ENCODE measurements at regions not wholly inside any gene's neighbourhood (a gene's known extent, or its start where the extent isn't known, plus 50 kb on each side); places are given as distances from the start of the nearest gene placed in this dataset.

- H3K4me1 Mint-ChIP-seq (ENCODE audit: low read depth, unreplicated experiment), result no peaks in the 10 kb centered on the region
- H3K9me3 Mint-ChIP-seq (ENCODE audit: low read depth, unreplicated experiment), result no peaks in the 10 kb centered on the region
- DNase-seq, result no peak
- no peaks in the 10 kb centered on the region for H3K27me3 Mint-ChIP-seq (ENCODE audit: unreplicated experiment)
- TF ChIP-seq, protein P1, sequence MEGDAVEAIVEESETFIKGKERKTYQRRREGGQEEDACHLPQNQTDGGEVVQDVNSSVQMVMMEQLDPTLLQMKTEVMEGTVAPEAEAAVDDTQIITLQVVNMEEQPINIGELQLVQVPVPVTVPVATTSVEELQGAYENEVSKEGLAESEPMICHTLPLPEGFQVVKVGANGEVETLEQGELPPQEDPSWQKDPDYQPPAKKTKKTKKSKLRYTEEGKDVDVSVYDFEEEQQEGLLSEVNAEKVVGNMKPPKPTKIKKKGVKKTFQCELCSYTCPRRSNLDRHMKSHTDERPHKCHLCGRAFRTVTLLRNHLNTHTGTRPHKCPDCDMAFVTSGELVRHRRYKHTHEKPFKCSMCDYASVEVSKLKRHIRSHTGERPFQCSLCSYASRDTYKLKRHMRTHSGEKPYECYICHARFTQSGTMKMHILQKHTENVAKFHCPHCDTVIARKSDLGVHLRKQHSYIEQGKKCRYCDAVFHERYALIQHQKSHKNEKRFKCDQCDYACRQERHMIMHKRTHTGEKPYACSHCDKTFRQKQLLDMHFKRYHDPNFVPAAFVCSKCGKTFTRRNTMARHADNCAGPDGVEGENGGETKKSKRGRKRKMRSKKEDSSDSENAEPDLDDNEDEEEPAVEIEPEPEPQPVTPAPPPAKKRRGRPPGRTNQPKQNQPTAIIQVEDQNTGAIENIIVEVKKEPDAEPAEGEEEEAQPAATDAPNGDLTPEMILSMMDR (IDR thresholded peaks at IDR 0.05; ENCODE audit: unreplicated experiment), result no peak
- intact Hi-C loops (cut with micrococcal nuclease; ENCODE audit: unreplicated experiment), result no loop called here
- H3K4me3 Mint-ChIP-seq (ENCODE audit: low read depth, unreplicated experiment), result no peak overlapping the region
- no peaks in the 10 kb centered on the region for H3K36me3 Mint-ChIP-seq (ENCODE audit: insufficient read depth, unreplicated experiment)
- BruUV-seq (replicated peaks), result no TSS peak
- no peak overlapping the region for H3K27ac Mint-ChIP-seq (ENCODE audit: unreplicated experiment)
- CTCF ChIA-PET, result interaction anchor here (0.7 kb wide), 1 partner anchor 1412 kb away, joined by 3 read pairs; no protein-coding TSS in a partner anchor
Observed at GRCh38 chr15:95646484-95647273, 683.8 kb upstream of the NR2F2 start.

GRCh38 chr15:95647531-95648277 lies 682.8 kb upstream of the NR2F2 start:
- BruUV-seq (replicated peaks), result no TSS peak
- intact Hi-C loops (cut with micrococcal nuclease; ENCODE audit: unreplicated experiment), result no loop called here
- H3K27ac Mint-ChIP-seq (ENCODE audit: unreplicated experiment), result no peak overlapping the region

GRCh38 chr15:95653361-95653805 lies 677.1 kb upstream of the NR2F2 start:
- TF ChIP-seq, protein P1 (IDR thresholded peaks at IDR 0.05; ENCODE audit: unreplicated experiment), result no peak
- no peak overlapping the region for H3K4me3 Mint-ChIP-seq (ENCODE audit: low read depth, unreplicated experiment)
- H3K27ac Mint-ChIP-seq (ENCODE audit: unreplicated experiment), result no peak overlapping the region
- H3K9me3 Mint-ChIP-seq (ENCODE audit: low read depth, unreplicated experiment), result no peaks in the 10 kb centered on the region
- CTCF ChIA-PET, result no interaction called here
- no peak for DNase-seq
- H3K36me3 Mint-ChIP-seq (ENCODE audit: insufficient read depth, unreplicated experiment), result no peaks in the 10 kb centered on the region
- no peaks in the 10 kb centered on the region for H3K27me3 Mint-ChIP-seq (ENCODE audit: unreplicated experiment)
- BruUV-seq (replicated peaks), result no TSS peak
- intact Hi-C loops (cut with micrococcal nuclease; ENCODE audit: unreplicated experiment), result no loop called here
- H3K4me1 Mint-ChIP-seq (ENCODE audit: low read depth, unreplicated experiment), result no peaks in the 10 kb centered on the region

More at GRCh38 chr15:95647531-95648277, 682.8 kb upstream of the NR2F2 start:
- no peaks in the 10 kb centered on the region for H3K36me3 Mint-ChIP-seq (ENCODE audit: insufficient read depth, unreplicated experiment)
- no peaks in the 10 kb centered on the region for H3K9me3 Mint-ChIP-seq (ENCODE audit: low read depth, unreplicated experiment)
- CTCF ChIA-PET, result no interaction called here
- TF ChIP-seq, protein P1 (IDR thresholded peaks at IDR 0.05; ENCODE audit: unreplicated experiment), result no peak
- no peaks in the 10 kb centered on the region for H3K27me3 Mint-ChIP-seq (ENCODE audit: unreplicated experiment)
- no peaks in the 10 kb centered on the region for H3K4me1 Mint-ChIP-seq (ENCODE audit: low read depth, unreplicated experiment)
- DNase-seq, result no peak
- H3K4me3 Mint-ChIP-seq (ENCODE audit: low read depth, unreplicated experiment), result no peak overlapping the region

- BruUV-seq (replicated peaks), result no TSS peak
- Mint-ChIP-seq H3K36me3 (ENCODE audit: insufficient read depth, unreplicated experiment) (no peaks in the 10 kb centered on the region), H3K4me3 (ENCODE audit: low read depth, unreplicated experiment) (no peak overlapping the region), H3K27ac (ENCODE audit: unreplicated experiment) (no peak overlapping the region), H3K27me3 (ENCODE audit: unreplicated experiment) (no peaks in the 10 kb centered on the region), H3K9me3 (ENCODE audit: low read depth, unreplicated experiment) (no peaks in the 10 kb centered on the region), H3K4me1 (ENCODE audit: low read depth, unreplicated experiment) (no peaks in the 10 kb centered on the region)
- intact Hi-C loops (cut with micrococcal nuclease; ENCODE audit: unreplicated experiment), result no loop called here
- CTCF ChIA-PET, result no interaction called here
- DNase-seq, result no peak
- TF ChIP-seq, protein P1 (IDR thresholded peaks at IDR 0.05; ENCODE audit: unreplicated experiment), result no peak
Observed at GRCh38 chr15:95655089-95655607, 675.4 kb upstream of the NR2F2 start.

Measured in Calu3 (cell line).